Activated B cell treated with CpG ODN at 0.5 μM for 24 hours (primary cell): ENCODE measurements at regions not wholly inside any gene's neighbourhood (a gene's known extent, or its start where the extent isn't known, plus 50 kb on each side); places are given as distances from the start of the nearest gene placed in this dataset.

Experiments
- ATAC-seq: fragments of 200-7000 bp; cut with Tn5 transposase; one replicate; pipeline ENCODE4 v1.10.0; 2021; ENCODE audit warnings: low read depth, mild to moderate bottlenecking, moderate library complexity
- CTCF ChIA-PET: fragments of 350-600 bp; sonication (Branson Sonifier 250); formaldehyde crosslinking; loops from one replicate; lab custom pipeline; 2021; ENCODE audit warnings: antibody characterized with exemption; lab: Charles Lee
- POLR2A ChIA-PET: fragments of 350-600 bp; sonication (Branson Sonifier 250); formaldehyde crosslinking; loops from one replicate; lab custom pipeline; 2021; ENCODE audit warnings: antibody characterized with exemption; lab: Charles Lee
- DNase-seq: peaks from one replicate; pipeline ENCODE4 v3.0.0; 2022
- H3K27ac Mint-ChIP-seq: one replicate; pipeline ENCODE4 v1.8.0; 2020; ENCODE audit warnings: mixed read lengths
- H3K27me3 Mint-ChIP-seq: one replicate; pipeline ENCODE4 v1.8.0; 2021; ENCODE audit warnings: mixed read lengths
- H3K36me3 Mint-ChIP-seq: one replicate; pipeline ENCODE4 v1.8.0; 2021; ENCODE audit warnings: low read depth, mixed read lengths
- H3K4me1 Mint-ChIP-seq: one replicate; pipeline ENCODE4 v1.8.0; 2021; ENCODE audit warnings: mixed read lengths
- H3K4me3 Mint-ChIP-seq: one replicate; pipeline ENCODE4 v1.8.0; 2020; ENCODE audit warnings: mild to moderate bottlenecking, mixed read lengths
- H3K9me3 Mint-ChIP-seq: one replicate; pipeline ENCODE4 v1.8.0; 2020; ENCODE audit warnings: mixed read lengths
- CTCF ChIP-seq: fragments of 200-600 bp; IDR thresholded peaks from one replicate; pipeline ENCODE4 v1.8.0; 2022; ENCODE audit warnings: antibody characterized with exemption, mild to moderate bottlenecking
- intact Hi-C: fragments of 100-400 bp; cut with micrococcal nuclease; formaldehyde crosslinking; loops from one replicate; pipeline ENCODE4 v1.15.1; 2024

- intact Hi-C loops = no loop called here
- Mint-ChIP-seq H3K9me3 (peaks cover 13% of the 10 kb centered on the region), H3K36me3 (peaks cover 9% of the 10 kb centered on the region), H3K4me1 (peaks cover 26% of the 10 kb centered on the region), H3K27me3 (no peaks in the 10 kb centered on the region), H3K27ac (no peak overlapping the region), H3K4me3 (no peak overlapping the region)
- TF ChIP-seq CTCF = no peak
- no peak for ATAC-seq
- ChIA-PET CTCF (interaction anchor here (1.2 kb wide), 1 partner anchor 48 kb away, joined by 7 read pairs; no protein-coding TSS in a partner anchor), POLR2A (interaction anchor here (2.3 kb wide), 1 partner anchor 14 kb away, joined by 8 read pairs; no protein-coding TSS in a partner anchor)
- no peak for DNase-seq
Measured at GRCh38 chr10:6353526-6353925, 150.8 kb downstream of the PFKFB3 start.

DNA sequence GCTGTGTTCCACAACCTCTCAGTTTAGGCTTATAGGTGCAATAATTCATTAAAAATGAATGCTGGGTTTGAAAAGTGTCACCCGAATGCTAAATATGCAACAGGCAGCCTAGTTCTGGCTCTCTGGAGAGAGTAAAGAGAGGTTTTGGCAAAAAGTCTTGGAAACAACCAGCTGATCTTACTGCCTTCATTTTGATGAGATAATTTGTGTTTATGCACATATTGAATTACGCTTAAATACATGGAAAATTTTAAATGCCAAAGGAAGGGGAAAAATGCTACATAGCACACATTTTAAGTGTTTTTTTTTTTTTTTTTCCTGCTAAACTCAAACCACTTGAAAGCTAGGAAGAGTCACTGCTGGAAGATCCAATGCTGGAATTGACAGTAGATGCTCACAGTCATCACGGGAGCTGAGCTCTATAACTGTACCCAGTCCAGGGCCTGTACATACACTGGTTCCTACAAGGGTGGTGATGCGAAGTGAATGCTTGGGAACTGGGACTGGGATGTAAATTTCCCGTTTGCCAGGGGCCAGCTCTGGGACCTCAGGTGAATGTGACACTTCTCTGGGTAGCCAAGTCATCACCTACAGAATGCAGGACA lies 151.5 kb downstream of the PFKFB3 start:
- POLR2A ChIA-PET = interaction anchor here (0.6 to 2.3 kb wide), 3 partner anchors 14 to 908 kb away, joined by 3 to 8 read pairs (median 3); no protein-coding TSS in a partner anchor
- TF ChIP-seq CTCF = no peak
- CTCF ChIA-PET = interaction anchor here (0.9 kb wide), 1 partner anchor 35 kb away, joined by 3 read pairs; no protein-coding TSS in a partner anchor

GRCh38 chr10:6356280-6356793 lies 153.6 kb downstream of the PFKFB3 start:
- POLR2A ChIA-PET = no interaction called here
- DNase-seq = no peak
- intact Hi-C loops = no loop called here
- Mint-ChIP-seq H3K9me3 (peaks cover 21% of the 10 kb centered on the region), H3K4me3 (no peak overlapping the region), H3K27me3 (no peaks in the 10 kb centered on the region), H3K36me3 (peaks cover 15% of the 10 kb centered on the region), H3K4me1 (no peaks in the 10 kb centered on the region), H3K27ac (no peak overlapping the region)
- no peak for TF ChIP-seq CTCF
- no peak for ATAC-seq
- CTCF ChIA-PET = no interaction called here

More for the DNA sequence above, 151.5 kb downstream of the PFKFB3 start:
- DNase-seq (no peak), ATAC-seq (no peak)
- Mint-ChIP-seq H3K4me1 (peaks cover 19% of the 10 kb centered on the region), H3K27me3 (no peaks in the 10 kb centered on the region), H3K9me3 (peaks cover 15% of the 10 kb centered on the region), H3K4me3 (no peak overlapping the region), H3K27ac (no peak overlapping the region), H3K36me3 (peaks cover 10% of the 10 kb centered on the region)
- intact Hi-C loops = no loop called here

GRCh38 chr10:6361869-6362268 lies 159.1 kb downstream of the PFKFB3 start:
- Mint-ChIP-seq H3K4me1 (peaks cover 4% of the 10 kb centered on the region), H3K27me3 (no peaks in the 10 kb centered on the region), H3K36me3 (peaks cover 10% of the 10 kb centered on the region), H3K4me3 (no peak overlapping the region), H3K9me3 (peaks cover 13% of the 10 kb centered on the region), H3K27ac (no peak overlapping the region)
- DNase-seq (no peak), ATAC-seq (no peak)
- ChIA-PET CTCF (no interaction called here), POLR2A (interaction anchor here (1.2 kb wide), 1 partner anchor 11 kb away, joined by 3 read pairs; no protein-coding TSS in a partner anchor)
- intact Hi-C loops = no loop called here
- no peak for TF ChIP-seq CTCF

GRCh38 chr10:6362879-6363278 lies 160.1 kb downstream of the PFKFB3 start:
- ATAC-seq (no peak), DNase-seq (no peak)
- Mint-ChIP-seq H3K27me3 (no peaks in the 10 kb centered on the region), H3K4me1 (peaks cover 4% of the 10 kb centered on the region), H3K4me3 (no peak overlapping the region), H3K9me3 (peaks cover 13% of the 10 kb centered on the region), H3K36me3 (peaks cover 10% of the 10 kb centered on the region), H3K27ac (no peak overlapping the region)
- TF ChIP-seq CTCF = no peak
- intact Hi-C loops = no loop called here
- ChIA-PET CTCF (no interaction called here), POLR2A (interaction anchor here (0.7 to 1.9 kb wide), 3 partner anchors 12 to 19 kb away, joined by 3 to 10 read pairs (median 3); no protein-coding TSS in a partner anchor)
